HG03097 (cell line): ENCODE measurements at regions not wholly inside any gene's neighbourhood (a gene's known extent, or its start where the extent isn't known, plus 50 kb on each side); places are given as distances from the start of the nearest gene placed in this dataset.
"Not testable (repeated sequence)": the region's sequence is repeated elsewhere in the genome, so short reads cannot be mapped to it uniquely, and the experiment has no call there.

ENCODE experiments used
- ATAC-seq: cut with Tn5 transposase; IDR thresholded peaks from one replicate; pipeline ENCODE4 v1.9.1; 2021; ENCODE audit not compliant: unreplicated experiment, low FRiP score

GRCh38 chrX:81857192-81857591 is 655.3 kb downstream of the SH3BGRL start:
- ATAC-seq: no peak

- ATAC-seq: no peak
These were observed 665.0 kb downstream of the SH3BGRL start for GRCh38 chrX:81866873-81867272.

GRCh38 chrX:81868979-81869378 is 667.1 kb downstream of the SH3BGRL start:
- ATAC-seq: no peak

- no peak for ATAC-seq
These were observed 672.9 kb downstream of the SH3BGRL start for GRCh38 chrX:81874807-81875206.

GRCh38 chrX:81875800-81876199 is 673.9 kb downstream of the SH3BGRL start:
- ATAC-seq: no peak

- ATAC-seq: no peak
These were observed 674.5 kb downstream of the SH3BGRL start for GRCh38 chrX:81876437-81876836.

GRCh38 chrX:81890521-81890920 is 688.6 kb downstream of the SH3BGRL start:
- ATAC-seq: no peak

GRCh38 chrX:81900522-81900921 is 698.6 kb downstream of the SH3BGRL start:
- ATAC-seq: no peak

- ATAC-seq: no peak
These were observed 723.9 kb downstream of the SH3BGRL start for GRCh38 chrX:81925812-81926211.

- not testable (repeated sequence) for ATAC-seq
These were observed 744.0 kb downstream of the SH3BGRL start for GRCh38 chrX:81945911-81946310.

GRCh38 chrX:81957318-81957717 is 755.4 kb downstream of the SH3BGRL start:
- no peak for ATAC-seq

GRCh38 chrX:81957900-81958545 is 756.1 kb downstream of the SH3BGRL start:
- peak; percentile 84 for ATAC-seq

GRCh38 chrX:81959964-81960363 is 758.1 kb downstream of the SH3BGRL start:
- ATAC-seq: no peak

GRCh38 chrX:81974413-81974812 is 772.5 kb downstream of the SH3BGRL start:
- ATAC-seq: not testable (repeated sequence)

GRCh38 chrX:81979806-81980515 is 778.1 kb downstream of the SH3BGRL start:
- no peak for ATAC-seq

- not testable (repeated sequence) for ATAC-seq
These were observed 785.3 kb downstream of the SH3BGRL start for GRCh38 chrX:81987217-81987616.

GRCh38 chrX:81996166-81996565 is 794.3 kb downstream of the SH3BGRL start:
- no peak for ATAC-seq

GRCh38 chrX:82029571-82030218 is 827.8 kb downstream of the SH3BGRL start:
- no peak for ATAC-seq

GRCh38 chrX:82031250-82031649 is 829.3 kb downstream of the SH3BGRL start:
- ATAC-seq: no peak

GRCh38 chrX:82038793-82039192 is 836.9 kb downstream of the SH3BGRL start:
- ATAC-seq: no peak

GRCh38 chrX:82041034-82041433 is 839.1 kb downstream of the SH3BGRL start:
- ATAC-seq: no peak

- ATAC-seq: no peak
These were observed 856.8 kb downstream of the SH3BGRL start for GRCh38 chrX:82058728-82059127.
